GM19351 (cell line): ENCODE measurements at regions not wholly inside any gene's neighbourhood (a gene's known extent, or its start where the extent isn't known, plus 50 kb on each side); places are given as distances from the start of the nearest gene placed in this dataset.
"Not testable (repeated sequence)": the region's sequence is repeated elsewhere in the genome, so short reads cannot be mapped to it uniquely, and the experiment has no call there.

Source experiments
- ATAC-seq: cut with Tn5 transposase; IDR thresholded peaks from one replicate; pipeline ENCODE4 v1.9.1; 2021; ENCODE audit warnings: mild to moderate bottlenecking, moderate library complexity; ENCODE audit not compliant: unreplicated experiment

DNA sequence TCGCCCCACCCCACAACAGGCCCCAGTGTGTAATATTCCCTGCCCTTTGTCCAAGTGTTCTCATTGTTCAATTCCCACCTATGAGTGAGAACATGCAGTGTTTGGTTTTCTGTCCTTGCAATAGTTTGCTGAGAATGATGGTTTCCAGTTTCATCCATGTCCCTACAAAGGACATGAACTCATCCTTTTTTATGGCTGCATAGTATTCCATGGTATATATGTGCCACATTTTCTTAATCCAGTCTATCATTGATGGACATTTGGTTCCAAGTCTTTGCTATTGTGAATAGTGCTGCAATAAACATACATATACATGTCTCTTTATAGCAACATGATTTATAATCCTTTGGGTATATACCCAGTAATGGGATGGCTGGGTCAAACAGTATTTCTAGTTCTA, 132.7 kb downstream of the SNX10 start:
- ATAC-seq = not testable (repeated sequence)

GRCh38 chr7:26425655-26426054, 134.0 kb downstream of the SNX10 start:
- no peak for ATAC-seq

GRCh38 chr7:26426096-26426495, 134.4 kb downstream of the SNX10 start:
- ATAC-seq = no peak

DNA sequence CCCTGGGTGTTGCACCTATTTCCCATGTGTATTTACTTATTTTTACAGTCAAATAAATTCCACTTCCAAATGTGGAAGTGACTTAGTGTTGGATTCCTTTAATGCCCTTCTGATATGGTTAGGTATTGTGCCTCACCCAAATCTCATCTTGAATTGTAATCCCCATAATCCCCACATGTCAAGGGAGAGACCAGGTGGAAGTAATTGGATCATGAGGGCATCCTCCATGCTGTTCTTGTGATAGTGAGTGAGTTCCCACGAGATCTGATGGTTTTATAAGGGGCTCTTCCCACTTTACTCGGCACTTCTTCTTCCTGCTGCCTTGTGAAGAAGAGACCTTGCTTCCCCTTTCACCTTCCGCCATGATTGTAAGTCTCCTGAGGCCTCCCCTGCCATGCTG, 136.9 kb downstream of the SNX10 start:
- ATAC-seq = no peak

DNA sequence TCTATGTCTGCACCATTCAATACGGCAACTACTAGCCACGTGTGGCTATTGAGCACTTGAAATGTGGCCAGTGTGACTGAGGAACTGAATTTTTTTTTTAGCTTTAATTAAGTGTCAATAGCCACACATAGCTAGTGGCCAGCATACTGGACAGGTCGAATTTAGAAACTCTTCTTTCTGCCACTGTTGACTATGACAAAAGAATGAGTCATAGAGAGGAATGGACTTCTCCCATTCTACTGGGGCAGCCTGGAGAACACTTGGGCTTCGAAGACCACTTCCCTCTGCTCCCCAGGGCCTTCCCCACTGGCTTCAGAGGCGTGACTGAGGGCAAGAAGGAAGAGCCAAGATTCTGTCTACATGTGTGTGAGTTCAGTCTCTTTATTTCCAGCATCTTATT, 137.5 kb downstream of the SNX10 start:
- ATAC-seq = no peak

DNA sequence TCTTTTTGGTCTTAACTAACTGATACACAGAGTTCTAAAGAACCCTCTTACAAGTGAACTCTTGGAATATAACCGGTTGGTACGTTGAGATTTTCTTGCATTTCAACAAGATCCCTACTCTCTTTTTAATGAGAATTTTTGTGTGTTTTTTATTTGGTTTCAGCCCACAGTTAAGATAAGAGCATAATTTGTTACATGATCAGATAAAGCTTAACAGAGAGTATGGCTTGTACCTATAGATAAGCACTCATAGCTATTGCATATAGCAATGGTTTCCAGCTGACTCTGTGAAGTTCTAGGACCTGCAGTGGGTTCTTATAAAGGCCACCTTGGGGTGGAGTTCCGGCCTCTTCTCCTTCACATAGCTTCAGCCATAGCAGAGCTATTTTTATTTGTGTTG, 143.3 kb downstream of the SNX10 start:
- no peak for ATAC-seq

GRCh38 chr7:26437003-26437532, 145.4 kb downstream of the SNX10 start:
- ATAC-seq = no peak

- no peak for ATAC-seq
These were observed 146.4 kb downstream of the SNX10 start for GRCh38 chr7:26438078-26438477.

- no peak for ATAC-seq
These were observed 148.0 kb downstream of the SNX10 start for GRCh38 chr7:26439521-26440232.

DNA sequence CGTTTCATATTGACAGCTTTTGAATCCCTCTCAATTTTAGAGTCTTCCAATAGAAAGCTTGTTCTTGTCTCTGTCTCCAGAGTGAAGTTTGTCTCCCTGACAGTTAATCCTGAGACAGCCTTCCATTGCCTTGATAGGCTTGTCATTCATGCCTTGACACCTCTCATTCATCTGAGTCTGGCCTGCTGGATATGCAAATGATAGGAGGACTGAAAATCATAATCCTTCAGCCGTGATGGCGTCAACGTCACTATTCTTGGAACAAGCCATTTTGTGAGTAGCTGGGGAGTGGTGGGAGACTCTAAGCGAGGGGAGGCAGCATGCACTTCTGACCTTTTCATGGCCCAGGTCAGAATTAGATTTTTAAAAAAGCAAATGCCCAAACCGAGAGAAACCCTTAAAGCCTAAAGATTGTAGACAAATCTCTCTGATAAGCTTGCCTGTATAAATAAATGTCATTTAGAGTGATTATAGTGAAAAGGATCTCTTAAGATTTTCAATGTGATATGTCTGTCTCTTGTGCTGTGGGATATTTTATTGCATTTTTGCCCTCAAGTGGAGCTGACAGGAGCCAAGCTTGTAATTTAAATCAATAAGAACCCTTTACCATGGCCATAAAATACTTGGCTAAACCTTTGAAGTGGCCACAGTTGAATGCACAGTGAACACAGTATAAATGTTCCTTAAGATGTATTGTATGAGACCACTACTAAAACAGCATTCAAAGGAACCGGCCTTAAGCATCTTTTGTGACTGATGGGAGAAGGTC, 148.8 kb downstream of the SNX10 start:
- no peak for ATAC-seq

- no peak for ATAC-seq
These were observed 149.4 kb downstream of the SNX10 start for GRCh38 chr7:26441002-26441521.

DNA sequence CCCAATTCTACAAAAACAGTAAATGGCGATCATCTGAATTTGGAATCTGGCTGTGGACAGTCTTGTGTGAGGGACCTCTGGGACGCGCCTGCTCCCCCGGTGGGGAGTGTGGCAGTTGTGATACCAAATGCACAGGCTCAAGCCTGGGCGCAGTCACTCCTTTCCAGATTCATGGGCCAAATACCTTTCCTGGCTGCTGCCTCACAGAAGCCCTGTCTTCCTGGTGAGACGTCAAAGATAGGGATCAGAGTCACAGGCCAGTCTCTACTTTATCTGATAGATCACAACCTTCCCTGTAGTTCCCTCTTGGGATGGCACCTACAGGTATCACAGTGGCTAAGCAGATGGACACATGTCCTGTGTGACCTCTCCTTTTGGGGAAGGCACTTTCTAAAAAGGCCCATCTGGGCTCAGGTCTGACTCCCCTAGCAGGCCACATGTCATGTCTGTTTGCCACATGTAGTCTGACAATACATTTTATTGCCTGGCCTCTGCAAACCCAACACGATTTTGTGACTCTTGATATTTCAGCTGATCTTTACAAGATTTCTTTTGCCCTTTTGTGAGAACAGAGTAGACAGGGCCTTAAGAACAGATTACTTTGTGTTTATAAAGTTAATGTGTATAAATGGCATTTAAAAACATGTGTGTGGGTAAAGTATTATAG, 150.1 kb downstream of the SNX10 start:
- no peak for ATAC-seq

GRCh38 chr7:26443006-26443405, 151.3 kb downstream of the SNX10 start:
- ATAC-seq = no peak

GRCh38 chr7:26443751-26444150, 152.1 kb downstream of the SNX10 start:
- no peak for ATAC-seq

DNA sequence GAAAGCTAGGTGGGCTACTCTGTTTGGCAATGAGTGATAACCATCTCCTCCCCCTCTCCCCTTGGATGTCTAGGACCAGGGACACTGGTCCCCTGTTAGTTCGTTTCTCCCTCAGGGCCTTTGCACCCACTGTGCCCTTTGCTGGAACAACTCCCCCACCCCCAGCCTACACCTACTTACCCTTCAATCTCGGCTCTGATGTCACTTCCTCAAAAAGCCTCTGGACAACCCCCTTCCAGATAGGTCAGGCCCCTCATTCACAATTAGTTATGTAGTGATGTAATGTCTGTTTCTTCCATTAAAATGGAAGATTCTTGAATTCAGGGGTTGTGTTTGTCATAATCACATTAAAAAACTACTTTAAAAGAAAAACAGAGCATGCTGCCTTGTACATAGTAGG, 152.9 kb downstream of the SNX10 start:
- ATAC-seq = no peak

DNA sequence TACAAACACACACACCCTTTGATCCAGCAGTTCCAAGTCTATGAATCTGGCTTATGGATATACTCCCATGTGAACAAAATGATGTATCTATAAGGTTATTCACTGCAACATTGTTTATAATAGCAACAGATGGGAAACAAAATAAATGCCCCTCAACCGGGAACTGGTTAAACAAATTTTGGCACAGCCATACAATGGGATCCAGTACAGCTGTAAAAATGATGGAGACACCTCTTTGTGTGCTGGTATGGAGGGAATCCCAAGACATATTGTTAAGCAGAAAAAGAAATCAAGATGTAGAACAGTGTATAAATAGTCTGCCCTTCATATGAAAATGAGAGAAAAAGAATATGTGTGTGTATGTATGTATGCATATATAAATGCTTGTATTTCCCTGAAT, 155.5 kb downstream of the SNX10 start:
- no peak for ATAC-seq

DNA sequence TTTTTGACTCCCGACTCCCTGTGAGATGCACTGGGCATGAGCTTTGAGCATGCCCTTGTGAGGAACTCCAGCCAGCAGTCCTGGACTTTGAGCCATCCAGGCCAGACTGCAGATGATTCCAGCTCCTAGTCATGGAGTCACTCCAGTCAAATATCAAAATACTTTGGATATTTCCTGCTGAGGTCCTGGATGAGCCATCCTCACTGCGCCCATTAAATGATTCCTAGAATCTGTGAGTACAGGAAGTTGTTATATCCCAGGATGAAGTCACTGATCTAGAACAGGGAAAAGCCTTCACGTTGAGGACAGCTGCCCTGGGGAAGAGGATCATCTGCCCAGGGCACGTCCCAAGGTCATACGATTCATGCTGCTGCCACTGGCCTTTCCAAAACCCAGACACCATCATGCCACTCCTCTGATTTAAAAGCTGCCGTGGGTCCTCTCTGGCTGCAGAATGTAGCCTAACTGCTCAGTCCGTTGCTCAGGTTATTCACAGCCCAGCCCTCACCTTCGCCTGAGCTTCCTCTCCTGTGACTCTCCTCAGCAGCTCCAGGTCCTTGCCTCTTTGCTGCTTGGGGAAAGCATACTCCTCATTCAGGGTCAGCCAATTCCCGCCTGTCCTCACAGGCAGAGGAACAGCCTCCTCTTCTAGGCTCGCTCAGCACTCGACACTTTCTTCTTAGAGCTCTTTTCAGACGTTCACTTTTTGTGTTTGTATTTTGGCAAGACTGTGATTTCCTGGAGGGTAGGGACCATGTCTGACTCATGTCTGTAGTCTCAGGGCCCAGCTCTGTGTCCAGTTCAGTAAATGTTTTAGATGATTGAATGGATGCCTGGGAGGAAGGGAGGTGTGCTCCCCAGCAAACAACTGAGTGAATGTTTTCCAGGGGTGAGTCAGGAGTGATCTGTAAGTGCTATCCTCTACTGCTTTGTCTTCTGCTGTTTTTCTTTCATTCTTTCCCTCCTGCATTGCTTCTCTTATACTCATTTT, 157.8 kb downstream of the SNX10 start:
- no peak for ATAC-seq

- no peak for ATAC-seq
These were observed 160.3 kb downstream of the SNX10 start for GRCh38 chr7:26451997-26452396.

DNA sequence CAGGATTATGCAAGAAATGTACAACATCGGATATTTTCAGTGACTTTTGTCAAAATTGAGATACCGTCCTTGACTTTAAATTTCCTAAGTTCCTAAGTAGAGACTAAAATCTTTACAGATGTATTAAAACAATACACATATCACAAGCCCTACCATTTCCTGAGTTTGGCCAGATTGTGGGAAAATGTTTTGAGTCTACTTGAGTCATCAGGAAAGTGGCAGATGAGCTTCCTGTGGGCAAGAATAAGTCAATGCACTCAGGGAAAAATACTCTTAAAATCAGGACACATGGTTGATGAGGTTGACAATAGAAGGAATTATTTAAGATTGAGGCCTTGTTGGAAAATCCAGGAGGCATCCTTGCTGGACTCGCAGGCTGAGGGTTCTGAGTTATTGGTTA, 162.5 kb downstream of the SNX10 start:
- no peak for ATAC-seq

DNA sequence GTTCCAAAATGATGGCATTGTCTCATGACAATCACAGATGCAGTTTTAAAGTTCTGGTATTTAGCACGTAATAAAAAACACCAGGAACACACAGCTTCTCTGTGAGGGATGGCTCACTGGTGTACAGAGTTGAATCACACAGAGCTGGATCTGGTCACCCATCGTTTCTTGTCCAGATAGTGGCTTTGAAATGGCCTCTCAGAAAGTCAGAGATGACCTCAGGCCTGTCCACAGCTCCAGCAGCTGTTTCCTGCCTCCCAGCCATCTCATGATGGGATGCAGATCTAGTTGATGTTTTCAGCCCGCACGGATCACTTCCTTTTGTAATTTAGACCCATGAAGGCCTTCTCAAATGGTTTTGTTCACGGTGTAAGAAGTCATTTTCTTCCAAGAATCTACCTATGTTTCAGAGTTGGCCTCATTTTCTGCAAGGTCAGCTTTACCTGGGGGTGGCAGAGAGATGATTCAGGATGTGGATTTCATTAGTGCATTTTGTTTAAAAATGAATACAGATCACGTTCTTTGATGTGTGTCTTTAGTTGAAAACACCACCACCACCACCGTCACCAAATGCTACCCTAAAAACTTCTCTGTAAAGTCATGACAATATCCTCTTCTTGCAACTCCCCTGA, 166.2 kb downstream of the SNX10 start:
- no peak for ATAC-seq
